ENCODE measurements at regions not wholly inside any gene's neighbourhood (a gene's known extent, or its start where the extent isn't known, plus 50 kb on each side); places are given as distances from the start of the nearest gene placed in this dataset.
A peak's percentile ranks its signal among the peaks of the same experiment; 100 is the strongest.

DNA sequence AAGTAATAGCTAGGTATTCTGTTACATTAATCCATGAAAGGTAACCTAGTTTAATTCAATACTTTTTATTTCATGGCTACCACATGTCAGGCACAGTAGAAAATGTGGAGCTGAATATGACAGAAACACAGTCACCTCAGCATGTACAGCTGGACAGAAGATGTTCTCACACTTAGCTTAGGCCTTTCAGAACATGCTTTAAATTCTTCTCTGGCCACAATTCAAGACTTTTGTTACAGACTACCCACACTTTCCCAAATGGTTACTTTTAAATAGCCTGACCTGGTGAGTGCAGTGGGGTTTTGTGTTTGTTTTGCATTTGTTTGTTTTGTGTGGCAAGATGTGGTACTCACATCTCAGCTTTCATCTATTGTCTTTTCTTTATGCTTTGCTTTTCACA lies 1079.5 kb downstream of the IGSF11 start:
- in situ Hi-C loops (cut with HindIII; ENCODE audit: low sequenced_read_pairs): no loop called here

GRCh38 chr3:117958027-117958426 lies 1076.6 kb downstream of the IGSF11 start:
- TF ChIP-seq, protein P1, sequence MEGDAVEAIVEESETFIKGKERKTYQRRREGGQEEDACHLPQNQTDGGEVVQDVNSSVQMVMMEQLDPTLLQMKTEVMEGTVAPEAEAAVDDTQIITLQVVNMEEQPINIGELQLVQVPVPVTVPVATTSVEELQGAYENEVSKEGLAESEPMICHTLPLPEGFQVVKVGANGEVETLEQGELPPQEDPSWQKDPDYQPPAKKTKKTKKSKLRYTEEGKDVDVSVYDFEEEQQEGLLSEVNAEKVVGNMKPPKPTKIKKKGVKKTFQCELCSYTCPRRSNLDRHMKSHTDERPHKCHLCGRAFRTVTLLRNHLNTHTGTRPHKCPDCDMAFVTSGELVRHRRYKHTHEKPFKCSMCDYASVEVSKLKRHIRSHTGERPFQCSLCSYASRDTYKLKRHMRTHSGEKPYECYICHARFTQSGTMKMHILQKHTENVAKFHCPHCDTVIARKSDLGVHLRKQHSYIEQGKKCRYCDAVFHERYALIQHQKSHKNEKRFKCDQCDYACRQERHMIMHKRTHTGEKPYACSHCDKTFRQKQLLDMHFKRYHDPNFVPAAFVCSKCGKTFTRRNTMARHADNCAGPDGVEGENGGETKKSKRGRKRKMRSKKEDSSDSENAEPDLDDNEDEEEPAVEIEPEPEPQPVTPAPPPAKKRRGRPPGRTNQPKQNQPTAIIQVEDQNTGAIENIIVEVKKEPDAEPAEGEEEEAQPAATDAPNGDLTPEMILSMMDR (IDR thresholded peaks at IDR 0.05; ENCODE audit: low read depth, low read length): no peak
- no peak for DNase-seq (ENCODE audit: low read depth, low spot score)
- in situ Hi-C loops (cut with HindIII; ENCODE audit: low sequenced_read_pairs): no loop called here
- no peak overlapping the region for H3K4me3 ChIP-seq (ENCODE audit: low read depth, low read length)

More for the DNA sequence above, 1079.5 kb downstream of the IGSF11 start:
- peak; percentile 0 for DNase-seq (ENCODE audit: low read depth, low spot score)
- H3K4me3 ChIP-seq (ENCODE audit: low read depth, low read length): no peak overlapping the region
- TF ChIP-seq, protein P1 (IDR thresholded peaks at IDR 0.05; ENCODE audit: low read depth, low read length): no peak

GRCh38 chr3:117962750-117963149 lies 1071.9 kb downstream of the IGSF11 start:
- no peak overlapping the region for H3K4me3 ChIP-seq (ENCODE audit: low read depth, low read length)
- TF ChIP-seq, protein P1 (IDR thresholded peaks at IDR 0.05; ENCODE audit: low read depth, low read length): no peak
- in situ Hi-C loops (cut with HindIII; ENCODE audit: low sequenced_read_pairs): no loop called here
- DNase-seq (ENCODE audit: low read depth, low spot score): peak; percentile 29

DNA sequence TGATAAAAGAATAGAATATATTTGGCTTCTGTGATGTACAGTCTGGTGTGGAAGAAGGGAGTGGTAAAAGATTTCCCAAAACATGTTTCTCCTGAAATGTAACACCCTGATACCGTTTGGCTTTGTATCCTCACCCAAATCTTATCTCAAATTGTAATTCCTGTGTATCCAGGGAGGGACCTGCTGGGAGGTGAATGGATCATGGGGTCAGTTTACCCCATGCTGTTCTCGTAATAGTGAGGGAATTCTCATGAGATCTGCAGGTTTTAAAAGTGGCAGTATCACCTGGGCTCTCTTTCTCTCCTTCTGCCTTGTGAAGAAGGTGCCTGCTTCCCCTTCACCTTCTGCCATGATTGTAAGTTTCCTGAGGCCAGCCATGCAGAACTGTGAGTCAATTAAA lies 1070.8 kb downstream of the IGSF11 start:
- no peak overlapping the region for H3K4me3 ChIP-seq (ENCODE audit: low read depth, low read length)
- DNase-seq (ENCODE audit: low read depth, low spot score): no peak
- TF ChIP-seq, protein P1 (IDR thresholded peaks at IDR 0.05; ENCODE audit: low read depth, low read length): no peak
- in situ Hi-C loops (cut with HindIII; ENCODE audit: low sequenced_read_pairs): no loop called here

DNA sequence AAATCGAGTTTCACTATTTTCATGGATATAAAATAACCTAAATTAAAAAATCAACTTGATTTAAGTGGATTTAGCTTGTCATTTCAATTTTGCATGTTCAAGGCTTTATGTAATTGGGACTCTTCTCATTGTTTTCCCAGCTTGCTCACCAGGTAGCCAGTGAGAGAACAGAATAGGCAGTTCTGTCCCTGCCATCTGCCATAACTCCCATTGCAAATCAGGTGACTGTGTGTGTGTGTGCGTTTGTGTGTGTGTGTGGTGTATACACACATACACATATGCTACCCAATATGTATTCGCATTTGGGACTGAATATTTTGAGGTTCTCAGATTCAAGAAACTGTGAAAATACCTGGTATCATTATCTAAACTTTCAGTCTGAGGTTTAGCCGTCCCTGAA lies 1069.8 kb downstream of the IGSF11 start:
- TF ChIP-seq, protein P1 (IDR thresholded peaks at IDR 0.05; ENCODE audit: low read depth, low read length): no peak
- H3K4me3 ChIP-seq (ENCODE audit: low read depth, low read length): no peak overlapping the region
- no peak for DNase-seq (ENCODE audit: low read depth, low spot score)

DNA sequence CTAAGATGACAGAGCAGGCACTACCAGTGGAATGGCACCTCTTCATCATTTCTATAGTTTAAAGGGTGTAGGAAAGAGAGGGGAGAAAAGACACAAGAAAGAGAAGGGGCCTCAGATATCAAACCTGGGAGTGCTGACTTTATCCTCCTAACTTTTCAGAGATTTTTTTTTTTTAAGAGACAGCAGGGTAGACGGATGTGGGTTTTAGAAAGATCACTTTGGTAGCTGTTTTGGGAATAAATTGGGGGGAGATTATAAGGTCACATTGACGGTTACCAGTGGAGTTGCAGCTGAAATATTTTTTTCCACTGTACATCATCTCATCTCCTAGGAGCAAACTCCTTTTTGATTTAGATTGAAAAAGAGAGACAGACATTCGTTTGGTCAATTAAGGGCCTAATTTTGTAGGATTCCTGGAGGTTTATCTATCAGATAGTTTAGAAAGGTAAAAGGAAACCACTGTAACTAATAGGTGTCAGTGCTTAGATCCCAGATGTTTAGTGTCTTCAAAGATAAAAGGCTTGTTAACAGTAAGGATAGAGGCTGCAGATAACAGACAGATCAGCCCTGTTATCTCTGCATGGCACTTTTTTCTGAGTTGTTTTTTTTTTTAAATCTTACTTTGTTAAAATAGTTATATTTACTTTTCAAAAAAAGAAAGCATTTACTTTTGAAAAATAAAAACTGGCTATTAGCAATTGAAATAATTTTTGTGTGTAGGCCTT lies 1057.0 kb downstream of the IGSF11 start:
- TF ChIP-seq, protein P1 (IDR thresholded peaks at IDR 0.05; ENCODE audit: low read depth, low read length): no peak
- H3K4me3 ChIP-seq (ENCODE audit: low read depth, low read length): no peak overlapping the region
- in situ Hi-C loops (cut with HindIII; ENCODE audit: low sequenced_read_pairs): no loop called here
- no peak for DNase-seq (ENCODE audit: low read depth, low spot score)

More for the DNA sequence above, 1069.8 kb downstream of the IGSF11 start:
- in situ Hi-C loops (cut with HindIII; ENCODE audit: low sequenced_read_pairs): no loop called here

Measured in astrocyte of the spinal cord (primary cell).